Thymus (tissue), 11 donors: ENCODE measurements at regions not wholly inside any gene's neighbourhood (a gene's known extent, or its start where the extent isn't known, plus 50 kb on each side); places are given as distances from the start of the nearest gene placed in this dataset.
"Not testable (repeated sequence)": the region's sequence is repeated elsewhere in the genome, so short reads cannot be mapped to it uniquely, and the experiment has no call there.

ENCODE experiments used
- DNase-seq, 9 donors: peaks; one replicate each; pipeline ENCODE4 v3.0.0-alpha.2; 2013; ENCODE audit warnings: low spot score in 9 of 9, low read depth in 6 of 9, missing footprints in 1 of 9
- H3K27ac ChIP-seq, 2 donors: one replicate each; pipeline ENCODE4 v1.5.1; 2013; ENCODE audit warnings: control low read depth in 1 of 2, low read depth in 1 of 2, low read length in 1 of 2, mild to moderate bottlenecking in 1 of 2, moderate library complexity in 1 of 2
- H3K27me3 ChIP-seq, 2 donors: one replicate each; pipeline ENCODE4 v1.5.1; 2013; ENCODE audit warnings: low read length in 1 of 2; ENCODE audit not compliant: control insufficient read depth in 2 of 2, insufficient read depth in 1 of 2
- H3K36me3 ChIP-seq, 2 donors: one replicate each; pipeline ENCODE4 v1.5.1; 2013; ENCODE audit warnings: low read length in 1 of 2, mild to moderate bottlenecking in 1 of 2, moderate library complexity in 1 of 2; ENCODE audit not compliant: control insufficient read depth in 2 of 2, insufficient read depth in 2 of 2
- H3K4me1 ChIP-seq, 2 donors: one replicate each; pipeline ENCODE4 v1.5.1; 2013; ENCODE audit warnings: low read length in 2 of 2; ENCODE audit not compliant: control insufficient read depth in 2 of 2, insufficient read depth in 2 of 2
- H3K4me3 ChIP-seq, 2 donors: one replicate each; pipeline ENCODE4 v1.5.1; 2013; ENCODE audit warnings: low read length in 2 of 2, control low read depth in 1 of 2, mild to moderate bottlenecking in 1 of 2
- H3K9me3 ChIP-seq, 2 donors: one replicate each; pipeline ENCODE4 v1.5.1; 2013; ENCODE audit warnings: low read length in 1 of 2, mild to moderate bottlenecking in 1 of 2; ENCODE audit not compliant: control insufficient read depth in 2 of 2, insufficient read depth in 1 of 2
- WGBS: extraction: QIAGEN DNeasy Blood & Tissue Kit; methylation state at CpG from one replicate; pipeline ENCODE4 v1.1.7; 2013; 5-methylcytosine and 5-hydroxymethylcytosine counted together
- donor health status: healthy.

GRCh38 chr10:61039868-61040267 is 95.9 kb upstream of the RHOBTB1 start:
- DNase-seq = no peak
- H3K4me1 ChIP-seq = no peaks in the 10 kb centered on the region
- no peaks in the 10 kb centered on the region for H3K36me3 ChIP-seq
- H3K27me3 ChIP-seq = no peaks in the 10 kb centered on the region
- 100% methylated on average over 1 of the region's 1 CpG for WGBS
- H3K27ac ChIP-seq = no peak overlapping the region
- no peak overlapping the region for H3K4me3 ChIP-seq
- peaks cover 0 to 10% of the 10 kb centered on the region in 2 donors for H3K9me3 ChIP-seq

- H3K9me3 ChIP-seq, H3K4me1 ChIP-seq, DNase-seq: not testable (repeated sequence)
Measured at GRCh38 chr10:61037261-61037830, 93.4 kb upstream of the RHOBTB1 start.

GRCh38 chr10:61036148-61036547 is 92.2 kb upstream of the RHOBTB1 start:
- not testable (repeated sequence) for H3K27me3 ChIP-seq
- WGBS = 97% methylated on average over 3 of the region's 3 CpGs

More at GRCh38 chr10:61037261-61037830, 93.4 kb upstream of the RHOBTB1 start:
- not testable (repeated sequence) for H3K27ac ChIP-seq, H3K4me3 ChIP-seq, H3K27me3 ChIP-seq, H3K36me3 ChIP-seq
- WGBS = 96% methylated on average over 16 of the region's 16 CpGs

GRCh38 chr10:61031341-61031740 is 87.4 kb upstream of the RHOBTB1 start:
- DNase-seq = no peak
- Histone ChIP-seq H3K27me3 (no peaks in the 10 kb centered on the region), H3K9me3 (no peaks in the 10 kb centered on the region), H3K36me3 (no peaks in the 10 kb centered on the region), H3K4me3 (no peak overlapping the region), H3K4me1 (no peaks in the 10 kb centered on the region), H3K27ac (no peak overlapping the region)
- 96% methylated on average over 3 of the region's 3 CpGs for WGBS

More at GRCh38 chr10:61036148-61036547, 92.2 kb upstream of the RHOBTB1 start:
- H3K36me3 ChIP-seq, H3K4me1 ChIP-seq, DNase-seq, H3K27ac ChIP-seq, H3K4me3 ChIP-seq, H3K9me3 ChIP-seq: not testable (repeated sequence)

- WGBS = 96% methylated on average over 2 of the region's 2 CpGs
Measured at GRCh38 chr10:61029411-61029810, 85.4 kb upstream of the RHOBTB1 start.

GRCh38 chr10:61028861-61029361 is 84.9 kb upstream of the RHOBTB1 start:
- DNase-seq = no peak
- no peaks in the 10 kb centered on the region for H3K4me1 ChIP-seq
- no peak overlapping the region for H3K27ac ChIP-seq
- H3K9me3 ChIP-seq = no peaks in the 10 kb centered on the region
- WGBS = 84% methylated on average over 5 of the region's 5 CpGs
- no peaks in the 10 kb centered on the region for H3K27me3 ChIP-seq
- no peaks in the 10 kb centered on the region for H3K36me3 ChIP-seq
- H3K4me3 ChIP-seq = no peak overlapping the region

More at GRCh38 chr10:61029411-61029810, 85.4 kb upstream of the RHOBTB1 start:
- H3K4me1 ChIP-seq = no peaks in the 10 kb centered on the region
- H3K4me3 ChIP-seq = no peak overlapping the region
- H3K27me3 ChIP-seq = no peaks in the 10 kb centered on the region
- no peak overlapping the region for H3K27ac ChIP-seq
- DNase-seq = no peak
- no peaks in the 10 kb centered on the region for H3K36me3 ChIP-seq
- no peaks in the 10 kb centered on the region for H3K9me3 ChIP-seq

GRCh38 chr10:61024856-61025201 is 80.8 kb upstream of the RHOBTB1 start:
- Histone ChIP-seq H3K4me1 (no peaks in the 10 kb centered on the region), H3K27ac (no peak overlapping the region), H3K4me3 (no peak overlapping the region), H3K9me3 (no peaks in the 10 kb centered on the region), H3K36me3 (no peaks in the 10 kb centered on the region), H3K27me3 (no peaks in the 10 kb centered on the region)
- WGBS = 53% methylated on average over 2 of the region's 2 CpGs
- DNase-seq = no peak

GRCh38 chr10:61024151-61024855 is 80.3 kb upstream of the RHOBTB1 start:
- 29% methylated on average over 1 of the region's 1 CpG for WGBS
- no peak overlapping the region for H3K4me3 ChIP-seq
- H3K9me3 ChIP-seq = no peaks in the 10 kb centered on the region
- no peaks in the 10 kb centered on the region for H3K27me3 ChIP-seq
- DNase-seq = no peak
- no peak overlapping the region for H3K27ac ChIP-seq
- H3K36me3 ChIP-seq = no peaks in the 10 kb centered on the region
- H3K4me1 ChIP-seq = no peaks in the 10 kb centered on the region

GRCh38 chr10:61023053-61023452 is 79.1 kb upstream of the RHOBTB1 start:
- no peak overlapping the region for H3K4me3 ChIP-seq
- H3K9me3 ChIP-seq = no peaks in the 10 kb centered on the region
- no peaks in the 10 kb centered on the region for H3K4me1 ChIP-seq
- H3K27me3 ChIP-seq = no peaks in the 10 kb centered on the region
- no peak overlapping the region for H3K27ac ChIP-seq
- DNase-seq = no peak
- H3K36me3 ChIP-seq = no peaks in the 10 kb centered on the region
